ENCODE measurements at regions not wholly inside any gene's neighbourhood (a gene's known extent, or its start where the extent isn't known, plus 50 kb on each side); places are given as distances from the start of the nearest gene placed in this dataset.

DNA sequence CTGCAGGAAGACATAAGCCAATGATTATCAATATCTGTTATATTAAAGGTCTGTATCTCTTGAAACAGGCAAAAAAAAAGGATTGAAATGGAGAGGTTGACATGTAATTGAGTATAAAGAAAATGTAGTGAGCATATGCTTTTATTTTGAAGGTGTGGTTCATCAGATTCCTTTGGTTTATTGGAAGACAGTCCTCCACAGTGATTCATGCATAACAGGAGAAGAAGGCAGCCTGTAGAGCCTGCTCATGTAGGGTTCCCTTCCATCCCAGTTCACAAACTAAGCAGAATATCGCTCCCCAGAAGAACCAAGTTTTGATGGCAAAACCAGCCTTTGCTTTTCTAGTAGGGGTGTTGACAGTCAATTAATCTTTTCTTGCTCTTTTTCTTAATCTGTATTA, 1016.8 kb upstream of the ADGRL4 start:
- CTCF ChIA-PET, result no interaction called here
- H3K27me3 Mint-ChIP-seq, result no peaks in the 10 kb centered on the region
- POLR2A ChIA-PET, result no interaction called here
- peaks cover 2% of the 10 kb centered on the region for H3K9me3 Mint-ChIP-seq
- intact Hi-C loops (cut with micrococcal nuclease), result no loop called here
- DNase-seq (no peak), ATAC-seq (ENCODE audit: low read depth) (no peak)
- H3K4me3 Mint-ChIP-seq, result no peak overlapping the region
- no peaks in the 10 kb centered on the region for H3K4me1 Mint-ChIP-seq
- no peak overlapping the region for H3K27ac Mint-ChIP-seq
- TF ChIP-seq, protein P1, sequence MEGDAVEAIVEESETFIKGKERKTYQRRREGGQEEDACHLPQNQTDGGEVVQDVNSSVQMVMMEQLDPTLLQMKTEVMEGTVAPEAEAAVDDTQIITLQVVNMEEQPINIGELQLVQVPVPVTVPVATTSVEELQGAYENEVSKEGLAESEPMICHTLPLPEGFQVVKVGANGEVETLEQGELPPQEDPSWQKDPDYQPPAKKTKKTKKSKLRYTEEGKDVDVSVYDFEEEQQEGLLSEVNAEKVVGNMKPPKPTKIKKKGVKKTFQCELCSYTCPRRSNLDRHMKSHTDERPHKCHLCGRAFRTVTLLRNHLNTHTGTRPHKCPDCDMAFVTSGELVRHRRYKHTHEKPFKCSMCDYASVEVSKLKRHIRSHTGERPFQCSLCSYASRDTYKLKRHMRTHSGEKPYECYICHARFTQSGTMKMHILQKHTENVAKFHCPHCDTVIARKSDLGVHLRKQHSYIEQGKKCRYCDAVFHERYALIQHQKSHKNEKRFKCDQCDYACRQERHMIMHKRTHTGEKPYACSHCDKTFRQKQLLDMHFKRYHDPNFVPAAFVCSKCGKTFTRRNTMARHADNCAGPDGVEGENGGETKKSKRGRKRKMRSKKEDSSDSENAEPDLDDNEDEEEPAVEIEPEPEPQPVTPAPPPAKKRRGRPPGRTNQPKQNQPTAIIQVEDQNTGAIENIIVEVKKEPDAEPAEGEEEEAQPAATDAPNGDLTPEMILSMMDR (IDR thresholded peaks at IDR 0.05), result no peak
- no peaks in the 10 kb centered on the region for H3K36me3 Mint-ChIP-seq (ENCODE audit: low read depth)

DNA sequence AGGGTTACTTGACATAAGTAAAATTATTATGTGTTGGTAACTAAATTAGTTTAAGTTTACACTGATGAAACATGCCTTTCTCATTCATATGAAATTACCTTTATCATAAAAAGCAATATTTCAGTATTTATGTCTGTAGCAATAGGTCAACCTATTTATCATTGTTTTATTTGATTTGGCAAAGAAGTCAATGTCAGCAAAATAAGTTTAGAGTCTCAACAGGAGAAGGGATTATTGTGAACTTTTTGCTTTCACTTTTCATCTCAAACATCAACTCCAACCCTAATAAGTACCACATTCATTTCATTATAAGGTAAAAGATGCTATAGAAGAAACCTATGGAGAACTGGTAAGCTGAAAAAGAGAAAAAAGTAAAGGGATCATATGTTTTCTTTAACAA, 1015.4 kb upstream of the ADGRL4 start:
- DNase-seq (no peak), ATAC-seq (ENCODE audit: low read depth) (no peak)
- no peaks in the 10 kb centered on the region for H3K4me1 Mint-ChIP-seq
- no peaks in the 10 kb centered on the region for H3K27me3 Mint-ChIP-seq
- no peak overlapping the region for H3K27ac Mint-ChIP-seq
- TF ChIP-seq, protein P1 (IDR thresholded peaks at IDR 0.05), result no peak
- CTCF ChIA-PET, result no interaction called here
- H3K4me3 Mint-ChIP-seq, result no peak overlapping the region
- H3K9me3 Mint-ChIP-seq, result peaks cover 6% of the 10 kb centered on the region
- POLR2A ChIA-PET, result no interaction called here
- intact Hi-C loops (cut with micrococcal nuclease), result no loop called here
- H3K36me3 Mint-ChIP-seq (ENCODE audit: low read depth), result no peaks in the 10 kb centered on the region

DNA sequence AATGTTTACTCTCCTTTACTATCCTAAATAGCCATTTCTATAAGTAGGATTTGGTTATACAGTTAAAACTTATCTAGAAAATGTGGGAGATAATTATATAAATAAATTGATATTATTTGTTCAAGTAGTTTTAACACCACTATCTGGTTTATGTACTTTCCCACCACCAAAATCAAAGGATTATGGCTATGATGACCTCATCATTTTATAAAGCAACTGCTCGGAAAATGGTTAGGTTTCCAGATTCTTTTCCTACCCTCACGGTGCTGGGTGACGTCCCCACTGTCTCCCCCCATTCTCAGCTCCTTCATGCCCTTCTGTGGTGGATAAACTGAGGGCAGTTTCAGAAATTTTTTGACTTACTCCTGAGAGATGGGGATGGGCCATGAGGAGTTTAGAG, 1011.8 kb upstream of the ADGRL4 start:
- H3K4me3 Mint-ChIP-seq, result no peak overlapping the region
- CTCF ChIA-PET, result no interaction called here
- intact Hi-C loops (cut with micrococcal nuclease), result no loop called here

DNA sequence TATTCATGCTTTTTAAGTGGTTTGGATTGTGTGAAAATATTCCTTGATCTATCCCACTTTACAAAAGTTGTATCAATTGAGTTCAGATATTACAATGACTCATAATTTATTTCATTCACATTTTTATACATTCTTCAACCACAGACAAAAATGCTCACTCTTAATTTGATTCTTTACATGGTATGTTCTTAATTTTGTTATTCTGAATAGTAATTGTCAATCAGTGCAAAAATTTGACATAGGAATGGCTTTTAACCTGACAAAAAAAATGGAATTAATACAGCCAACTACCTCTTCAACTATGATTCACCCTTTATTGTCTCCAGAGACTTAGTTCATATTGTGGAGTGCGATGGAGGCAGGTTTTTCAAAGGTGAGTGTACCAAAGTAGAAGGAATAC, 1002.4 kb upstream of the ADGRL4 start:
- no peaks in the 10 kb centered on the region for H3K9me3 Mint-ChIP-seq

More for the DNA sequence above, 1011.8 kb upstream of the ADGRL4 start:
- ATAC-seq (ENCODE audit: low read depth) (no peak), DNase-seq (no peak)
- TF ChIP-seq, protein P1 (IDR thresholded peaks at IDR 0.05), result no peak
- no peaks in the 10 kb centered on the region for H3K27me3 Mint-ChIP-seq
- H3K9me3 Mint-ChIP-seq, result peaks cover 4% of the 10 kb centered on the region
- H3K36me3 Mint-ChIP-seq (ENCODE audit: low read depth), result no peaks in the 10 kb centered on the region
- POLR2A ChIA-PET, result no interaction called here
- no peak overlapping the region for H3K27ac Mint-ChIP-seq
- no peaks in the 10 kb centered on the region for H3K4me1 Mint-ChIP-seq

DNA sequence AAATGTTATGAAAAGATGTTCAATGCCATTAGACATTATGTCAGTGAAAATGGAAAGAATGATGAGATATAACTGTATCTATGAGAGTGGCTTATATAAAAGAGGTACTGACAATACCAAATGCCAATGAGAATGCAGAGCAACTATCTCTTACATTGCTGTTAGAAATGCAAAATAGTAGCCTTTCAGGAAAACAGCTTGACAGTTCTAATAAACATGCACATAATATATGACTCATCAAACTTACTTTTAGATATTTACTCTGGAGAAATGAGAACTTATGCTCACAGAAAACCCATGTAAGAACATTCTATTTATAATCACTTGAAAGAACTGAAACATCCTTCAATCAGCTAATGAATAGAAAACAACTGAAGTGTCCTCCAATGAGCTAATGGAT, 996.7 kb upstream of the ADGRL4 start:
- Mint-ChIP-seq H3K27ac (no peak overlapping the region), H3K27me3 (no peaks in the 10 kb centered on the region), H3K9me3 (peaks cover 2% of the 10 kb centered on the region), H3K4me3 (no peak overlapping the region), H3K36me3 (ENCODE audit: low read depth) (no peaks in the 10 kb centered on the region), H3K4me1 (no peaks in the 10 kb centered on the region)
- DNase-seq (no peak), ATAC-seq (ENCODE audit: low read depth) (no peak)
- TF ChIP-seq, protein P1 (IDR thresholded peaks at IDR 0.05), result no peak
- ChIA-PET POLR2A (no interaction called here), CTCF (no interaction called here)
- intact Hi-C loops (cut with micrococcal nuclease), result no loop called here

More for the DNA sequence above, 1002.4 kb upstream of the ADGRL4 start:
- Mint-ChIP-seq H3K4me1 (no peaks in the 10 kb centered on the region), H3K36me3 (ENCODE audit: low read depth) (no peaks in the 10 kb centered on the region), H3K27ac (no peak overlapping the region), H3K27me3 (no peaks in the 10 kb centered on the region), H3K4me3 (no peak overlapping the region)
- TF ChIP-seq, protein P1 (IDR thresholded peaks at IDR 0.05), result no peak
- no peak for ATAC-seq (ENCODE audit: low read depth)
- POLR2A ChIA-PET, result no interaction called here
- intact Hi-C loops (cut with micrococcal nuclease), result no loop called here
- CTCF ChIA-PET, result no interaction called here
- no peak for DNase-seq
